GM12878 (cell line): ENCODE measurements at regions not wholly inside any gene's neighbourhood (a gene's known extent, or its start where the extent isn't known, plus 50 kb on each side); places are given as distances from the start of the nearest gene placed in this dataset.

Experiments
- ATF3 ChIP-seq: IDR thresholded peaks from 2 replicates; pipeline ENCODE4 v1.6.1; 2011; ENCODE audit warnings: low read depth, mild to moderate bottlenecking, low read length, moderate library complexity, borderline replicate concordance; ENCODE audit errors: extremely low read depth
- CBX5 ChIP-seq: sonication (generic); IDR thresholded peaks from 2 replicates; pipeline ENCODE4 v1.6.1; 2016; ENCODE audit warnings: low read depth, moderate library complexity, mild to moderate bottlenecking, inconsistent platforms
- CREB1 ChIP-seq: IDR thresholded peaks from 2 replicates; pipeline ENCODE4 v1.6.1; 2012; ENCODE audit warnings: low read depth, mild to moderate bottlenecking, inconsistent platforms
- HDAC6 ChIP-seq: fragments of 200-600 bp; sonication (generic); IDR thresholded peaks from one replicate; pipeline ENCODE4 v1.8.0; 2017; ENCODE audit warnings: antibody characterized with exemption; ENCODE audit not compliant: unreplicated experiment
- POLR2A ChIP-seq: IDR thresholded peaks from 2 replicates; pipeline ENCODE4 v1.6.1; 2011; ENCODE audit warnings: low read depth, mild to moderate bottlenecking, low read length
- PRDM15 ChIP-seq: fragments of 450-650 bp; formaldehyde crosslinking; IDR thresholded peaks from 2 replicates; pipeline ENCODE4 v1.4.0; 2020; ENCODE audit warnings: mild to moderate bottlenecking, moderate library complexity
- TCF12 ChIP-seq: IDR thresholded peaks from 2 replicates; pipeline ENCODE4 v1.6.1; 2011; ENCODE audit warnings: low read depth, mild to moderate bottlenecking, low read length

- no peak for TF ChIP-seq POLR2A
- no peak for TF ChIP-seq TCF12
- TF ChIP-seq PRDM15 (CRISPR knock-in tag), result no peak
- TF ChIP-seq CREB1, result no peak
- no peak for TF ChIP-seq ATF3
- TF ChIP-seq CBX5, result no peak
- no peak for TF ChIP-seq HDAC6
Measured at GRCh38 chr18:71327850-71328249, 1039.0 kb downstream of the SOCS6 start.
